Colonic mucosa (tissue), 4 donors: ENCODE measurements at regions not wholly inside any gene's neighbourhood (a gene's known extent, or its start where the extent isn't known, plus 50 kb on each side); places are given as distances from the start of the nearest gene placed in this dataset.

Experiments used
- DNase-seq: peaks from one replicate; pipeline ENCODE4 v3.0.0-alpha.2; 2020
- H3K27ac ChIP-seq: fragments of 200-600 bp; one replicate; pipeline ENCODE4 v1.8.0; 2021
- H3K27me3 ChIP-seq: fragments of 200-600 bp; one replicate; pipeline ENCODE4 v1.8.0; 2021
- H3K36me3 ChIP-seq: fragments of 200-600 bp; one replicate; pipeline ENCODE4 v1.8.0; 2021
- H3K4me1 ChIP-seq: fragments of 200-600 bp; one replicate; pipeline ENCODE4 v1.8.0; 2021; ENCODE audit warnings: mild to moderate bottlenecking
- H3K4me3 ChIP-seq: fragments of 200-600 bp; one replicate; pipeline ENCODE4 v1.8.0; 2021
- H3K9ac ChIP-seq, 2 donors: one replicate each; pipeline ENCODE4 v1.7.0; 2013; ENCODE audit warnings: control low read depth in 2 of 2, low read depth in 2 of 2, low read length in 2 of 2
- H3K9me3 ChIP-seq: fragments of 200-600 bp; one replicate; pipeline ENCODE4 v1.8.0; 2021
- CTCF ChIP-seq: fragments of 200-600 bp; IDR thresholded peaks from one replicate; pipeline ENCODE4 v1.8.0; 2022; ENCODE audit warnings: antibody characterized with exemption, mild to moderate bottlenecking
- intact Hi-C: fragments of 100-400 bp; cut with DNase I; formaldehyde crosslinking; loops from one replicate; pipeline ENCODE4 v1.14.1; 2022
- donor health status: healthy.
- donor health status: DM: no; HTN: no; CAD: no.
- donor health status: DM: no; HTN: no; CAD: no.

- Histone ChIP-seq H3K4me1 (peaks cover 3% of the 10 kb centered on the region), H3K9me3 (no peaks in the 10 kb centered on the region), H3K27me3 (no peaks in the 10 kb centered on the region), H3K36me3 (no peaks in the 10 kb centered on the region), H3K27ac (peak overlapping the region; percentile 70), H3K4me3 (no peak overlapping the region), H3K9ac (peak overlapping the region in 1 of 2 donors; percentile 68)
- DNase-seq = peak; percentile 60
- no peak for TF ChIP-seq CTCF
- intact Hi-C loops = no loop called here
Measured at GRCh38 chr11:14583252-14584034, 60.2 kb upstream of the PDE3B start.

GRCh38 chr11:14584035-14584363 is 59.6 kb upstream of the PDE3B start:
- H3K4me1 ChIP-seq = peaks cover 3% of the 10 kb centered on the region
- no peak overlapping the region for H3K4me3 ChIP-seq
- no peak for DNase-seq
- no peaks in the 10 kb centered on the region for H3K9me3 ChIP-seq
- no peaks in the 10 kb centered on the region for H3K27me3 ChIP-seq
- TF ChIP-seq CTCF = no peak
- intact Hi-C loops = no loop called here
- peak overlapping the region; percentile 70 for H3K27ac ChIP-seq
- peak overlapping the region in 1 of 2 donors; percentile 68 for H3K9ac ChIP-seq
- no peaks in the 10 kb centered on the region for H3K36me3 ChIP-seq

GRCh38 chr11:14584595-14584994 is 59.0 kb upstream of the PDE3B start:
- no peaks in the 10 kb centered on the region for H3K36me3 ChIP-seq
- peak; percentile 67 for DNase-seq
- no peaks in the 10 kb centered on the region for H3K9me3 ChIP-seq
- peak overlapping the region in 1 of 2 donors; percentile 68 for H3K9ac ChIP-seq
- H3K4me3 ChIP-seq = no peak overlapping the region
- H3K27ac ChIP-seq = peak overlapping the region; percentile 70
- no peak for TF ChIP-seq CTCF
- peaks cover 3% of the 10 kb centered on the region for H3K4me1 ChIP-seq
- intact Hi-C loops = no loop called here
- H3K27me3 ChIP-seq = no peaks in the 10 kb centered on the region

- H3K36me3 ChIP-seq = no peaks in the 10 kb centered on the region
- peak overlapping the region in 1 of 2 donors; percentile 5 for H3K9ac ChIP-seq
- H3K4me1 ChIP-seq = peaks cover 3% of the 10 kb centered on the region
- no peaks in the 10 kb centered on the region for H3K27me3 ChIP-seq
- H3K27ac ChIP-seq = no peak overlapping the region
- intact Hi-C loops = no loop called here
- DNase-seq = no peak
- H3K9me3 ChIP-seq = no peaks in the 10 kb centered on the region
- TF ChIP-seq CTCF = no peak
- no peak overlapping the region for H3K4me3 ChIP-seq
Measured at GRCh38 chr11:14585438-14585837, 58.2 kb upstream of the PDE3B start.

- H3K4me1 ChIP-seq = peaks cover 3% of the 10 kb centered on the region
- no peak overlapping the region for H3K4me3 ChIP-seq
- no peak overlapping the region for H3K27ac ChIP-seq
- no peaks in the 10 kb centered on the region for H3K27me3 ChIP-seq
- no peaks in the 10 kb centered on the region for H3K36me3 ChIP-seq
- DNase-seq = no peak
- TF ChIP-seq CTCF = no peak
- intact Hi-C loops = no loop called here
- H3K9me3 ChIP-seq = no peaks in the 10 kb centered on the region
- no peak overlapping the region for H3K9ac ChIP-seq
Measured at GRCh38 chr11:14587258-14587657, 56.3 kb upstream of the PDE3B start.
